Right atrium auricular region (tissue), 2 donors: ENCODE measurements at regions not wholly inside any gene's neighbourhood (a gene's known extent, or its start where the extent isn't known, plus 50 kb on each side); places are given as distances from the start of the nearest gene placed in this dataset.

Experiments
- DNase-seq: peaks from one replicate; pipeline ENCODE4 v3.0.0-alpha.2; 2019; ENCODE audit warnings: low spot score
- H3K27ac ChIP-seq, 2 donors: fragments of 200-600 bp; sonication (generic); 1 replicate in 1 of 2; 2 replicates in 1 of 2; pipeline ENCODE4 v1.5.1; 2016 to 2019
- H3K27me3 ChIP-seq, 2 donors: fragments of 200-600 bp; sonication (generic); one replicate each; pipeline versions ENCODE4 v1.5.1 to v1.6.0; 2017 to 2019
- H3K36me3 ChIP-seq: fragments of 200-600 bp; sonication (generic); one replicate; pipeline ENCODE4 v1.5.1; 2016
- H3K4me1 ChIP-seq, 2 donors: fragments of 200-600 bp; sonication (generic); one replicate each; pipeline versions ENCODE4 v1.5.1 to v1.6.0; 2017 to 2019
- H3K4me3 ChIP-seq, 2 donors: fragments of 200-600 bp; sonication (generic); 1 replicate in 1 of 2; 2 replicates in 1 of 2; pipeline ENCODE4 v1.5.1; 2017 to 2019; ENCODE audit warnings: mild to moderate bottlenecking in 1 of 2, moderate library complexity in 1 of 2
- H3K9me3 ChIP-seq, 2 donors: fragments of 200-600 bp; sonication (generic); one replicate each; pipeline ENCODE4 v1.5.1; 2019
- CTCF ChIP-seq, 2 donors: fragments of 200-600 bp; sonication (generic); IDR thresholded peaks; one replicate each; pipeline ENCODE4 v1.5.1; 2019; ENCODE audit warnings: antibody characterized with exemption in 2 of 2

GRCh38 chr3:182349951-182350517 is 443.3 kb upstream of the ATP11B start:
- Histone ChIP-seq H3K27ac (no peak overlapping the region), H3K4me1 (no peaks in the 10 kb centered on the region), H3K9me3 (peaks cover 0 to 3% of the 10 kb centered on the region in 2 donors), H3K36me3 (no peaks in the 10 kb centered on the region), H3K4me3 (no peak overlapping the region), H3K27me3 (no peaks in the 10 kb centered on the region)
- no peak for TF ChIP-seq CTCF (IDR thresholded peaks at IDR 0.05)
- DNase-seq, result no peak

DNA sequence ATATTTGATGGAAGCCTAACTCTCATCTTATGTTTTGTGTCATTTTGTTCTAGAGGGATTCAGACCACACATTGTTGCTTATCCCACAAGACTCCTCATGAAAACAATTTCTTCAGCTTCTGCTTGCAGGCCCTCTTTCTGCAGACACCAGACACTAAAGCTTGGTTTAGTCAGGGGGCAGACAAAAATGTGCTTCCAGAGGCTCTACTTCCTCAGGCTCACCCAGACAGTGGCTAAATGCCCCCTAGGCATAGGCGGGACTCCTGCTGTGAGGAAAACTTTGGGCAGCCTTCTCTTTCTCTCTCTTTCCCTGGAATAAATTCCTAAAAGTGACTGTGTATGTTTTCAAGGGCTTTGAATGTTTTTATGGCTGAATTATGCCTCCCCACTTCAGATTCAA is 435.4 kb upstream of the ATP11B start:
- TF ChIP-seq CTCF (IDR thresholded peaks at IDR 0.05), result no peak
- H3K27me3 ChIP-seq, result no peaks in the 10 kb centered on the region
- H3K9me3 ChIP-seq, result no peaks in the 10 kb centered on the region
- H3K4me1 ChIP-seq, result no peaks in the 10 kb centered on the region
- no peak overlapping the region for H3K27ac ChIP-seq
- no peaks in the 10 kb centered on the region for H3K36me3 ChIP-seq
- DNase-seq, result no peak
- H3K4me3 ChIP-seq, result no peak overlapping the region

- Histone ChIP-seq H3K4me1 (no peaks in the 10 kb centered on the region), H3K27ac (no peak overlapping the region), H3K36me3 (no peaks in the 10 kb centered on the region), H3K9me3 (no peaks in the 10 kb centered on the region), H3K4me3 (no peak overlapping the region), H3K27me3 (no peaks in the 10 kb centered on the region)
- no peak for TF ChIP-seq CTCF (IDR thresholded peaks at IDR 0.05)
- no peak for DNase-seq
Observed at GRCh38 chr3:182364323-182364722, 429.0 kb upstream of the ATP11B start.

GRCh38 chr3:182364723-182365650 is 428.3 kb upstream of the ATP11B start:
- H3K9me3 ChIP-seq, result no peaks in the 10 kb centered on the region
- no peak for TF ChIP-seq CTCF (IDR thresholded peaks at IDR 0.05)
- no peaks in the 10 kb centered on the region for H3K36me3 ChIP-seq
- H3K4me3 ChIP-seq, result no peak overlapping the region
- DNase-seq, result no peak
- H3K27ac ChIP-seq, result no peak overlapping the region
- H3K27me3 ChIP-seq, result no peaks in the 10 kb centered on the region
- no peaks in the 10 kb centered on the region for H3K4me1 ChIP-seq

DNA sequence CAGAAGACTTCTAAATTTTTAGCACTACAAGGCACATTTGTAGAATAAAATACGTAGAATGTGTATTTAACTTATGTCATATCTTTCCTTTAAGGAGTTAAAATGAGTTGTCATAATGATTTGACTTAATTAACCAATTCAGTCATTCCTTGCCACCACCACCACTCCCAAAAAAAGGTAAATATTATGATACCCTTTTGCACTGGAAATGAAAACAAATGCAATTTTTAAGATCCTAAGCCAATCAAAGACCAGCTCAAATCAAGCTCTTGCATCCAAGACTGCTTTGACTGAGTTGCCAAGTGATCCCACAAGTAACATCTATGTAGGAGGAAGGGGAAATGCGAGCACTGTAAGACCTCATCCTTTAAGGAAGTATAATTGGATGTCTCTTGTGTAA is 426.6 kb upstream of the ATP11B start:
- Histone ChIP-seq H3K9me3 (no peaks in the 10 kb centered on the region), H3K27ac (no peak overlapping the region), H3K4me1 (no peaks in the 10 kb centered on the region), H3K27me3 (no peaks in the 10 kb centered on the region), H3K4me3 (no peak overlapping the region), H3K36me3 (no peaks in the 10 kb centered on the region)
- no peak for TF ChIP-seq CTCF (IDR thresholded peaks at IDR 0.05)
- DNase-seq, result no peak
